ENCODE measurements at regions not wholly inside any gene's neighbourhood (a gene's known extent, or its start where the extent isn't known, plus 50 kb on each side); places are given as distances from the start of the nearest gene placed in this dataset.

GRCh38 chr11:64457416-64458010, 98.2 kb upstream of the SLC22A11 start:
- no peak for DNase-seq

GRCh38 chr11:64458997-64459396, 96.7 kb upstream of the SLC22A11 start:
- no peak for DNase-seq

- no peak for DNase-seq
These were observed 96.1 kb upstream of the SLC22A11 start for GRCh38 chr11:64459609-64460008.

- DNase-seq, result no peak
These were observed 94.7 kb upstream of the SLC22A11 start for GRCh38 chr11:64461081-64461480.

GRCh38 chr11:64466115-64466718, 89.5 kb upstream of the SLC22A11 start:
- DNase-seq, result no peak

GRCh38 chr11:64469288-64469687, 86.5 kb upstream of the SLC22A11 start:
- DNase-seq, result no peak

- DNase-seq, result no peak
These were observed 82.9 kb upstream of the SLC22A11 start for GRCh38 chr11:64472593-64473455.

GRCh38 chr11:64474680-64475079, 81.1 kb upstream of the SLC22A11 start:
- DNase-seq, result no peak

- DNase-seq, result no peak
These were observed 80.6 kb upstream of the SLC22A11 start for GRCh38 chr11:64475145-64475544.

GRCh38 chr11:64476881-64477280, 78.9 kb upstream of the SLC22A11 start:
- no peak for DNase-seq

GRCh38 chr11:64477675-64478074, 78.1 kb upstream of the SLC22A11 start:
- DNase-seq, result no peak

GRCh38 chr11:64482588-64482987, 73.2 kb upstream of the SLC22A11 start:
- DNase-seq, result no peak

- no peak for DNase-seq
These were observed 71.3 kb upstream of the SLC22A11 start for GRCh38 chr11:64484191-64485022.

- DNase-seq, result no peak
These were observed 70.7 kb upstream of the SLC22A11 start for GRCh38 chr11:64485074-64485473.

- DNase-seq, result no peak
These were observed 65.8 kb upstream of the SLC22A11 start for GRCh38 chr11:64489831-64490441.

- no peak for DNase-seq
These were observed 65.1 kb upstream of the SLC22A11 start for GRCh38 chr11:64490562-64491216.

GRCh38 chr11:64492561-64492960, 63.2 kb upstream of the SLC22A11 start:
- no peak for DNase-seq

- DNase-seq, result no peak
These were observed 57.6 kb upstream of the SLC22A11 start for GRCh38 chr11:64498136-64498535.

GRCh38 chr11:64499261-64500004, 56.3 kb upstream of the SLC22A11 start:
- DNase-seq, result no peak

GRCh38 chr11:64500176-64501013, 55.3 kb upstream of the SLC22A11 start:
- no peak for DNase-seq
